Neural crest cell (in vitro differentiated cells): ENCODE measurements at regions not wholly inside any gene's neighbourhood (a gene's known extent, or its start where the extent isn't known, plus 50 kb on each side); places are given as distances from the start of the nearest gene placed in this dataset.

Experiments
- DNase-seq: peaks from one replicate; pipeline ENCODE4 v3.0.0; 2021; ENCODE audit warnings: low read depth, mixed read lengths, low spot score
- H3K27ac Mint-ChIP-seq: one replicate; pipeline ENCODE4 v1.8.0; 2021; ENCODE audit warnings: mild to moderate bottlenecking, mixed read lengths; ENCODE audit not compliant: unreplicated experiment
- H3K27me3 Mint-ChIP-seq: 2 replicates; pipeline ENCODE4 v1.8.0; 2021; ENCODE audit warnings: low read depth, mild to moderate bottlenecking, mixed read lengths
- H3K36me3 Mint-ChIP-seq: 2 replicates; pipeline ENCODE4 v1.8.0; 2021; ENCODE audit warnings: low read depth, mild to moderate bottlenecking, mixed read lengths
- H3K4me1 Mint-ChIP-seq: 2 replicates; pipeline ENCODE4 v1.8.0; 2021; ENCODE audit warnings: mixed read lengths
- H3K4me3 Mint-ChIP-seq: one replicate; pipeline ENCODE4 v1.8.0; 2021; ENCODE audit warnings: mild to moderate bottlenecking, mixed read lengths
- H3K9me3 Mint-ChIP-seq: 2 replicates; pipeline ENCODE4 v1.8.0; 2021; ENCODE audit warnings: mixed read lengths
- CTCF ChIP-seq: fragments of 200-600 bp; sonication (generic); conservative IDR thresholded peaks from 2 replicates; pipeline ENCODE4 v1.5.0; 2021; ENCODE audit warnings: antibody characterized with exemption, mild to moderate bottlenecking

- no peak for TF ChIP-seq CTCF
- Mint-ChIP-seq H3K4me1 (no peaks in the 10 kb centered on the region), H3K9me3 (peaks cover 5% of the 10 kb centered on the region), H3K4me3 (no peak overlapping the region), H3K27ac (no peak overlapping the region), H3K27me3 (no peaks in the 10 kb centered on the region), H3K36me3 (no peaks in the 10 kb centered on the region)
- DNase-seq, result no peak
These were observed 247.7 kb downstream of the VGLL3 start for GRCh38 chr3:86743233-86743632.

GRCh38 chr3:86740751-86741150, 250.2 kb downstream of the VGLL3 start:
- H3K27ac Mint-ChIP-seq, result no peak overlapping the region
- no peaks in the 10 kb centered on the region for H3K36me3 Mint-ChIP-seq
- H3K4me3 Mint-ChIP-seq, result no peak overlapping the region

GRCh38 chr3:86739244-86739643, 251.7 kb downstream of the VGLL3 start:
- no peak for DNase-seq
- H3K27me3 Mint-ChIP-seq, result no peaks in the 10 kb centered on the region
- no peak for TF ChIP-seq CTCF
- no peak overlapping the region for H3K27ac Mint-ChIP-seq
- H3K4me3 Mint-ChIP-seq, result no peak overlapping the region
- H3K9me3 Mint-ChIP-seq, result no peaks in the 10 kb centered on the region
- H3K4me1 Mint-ChIP-seq, result no peaks in the 10 kb centered on the region
- H3K36me3 Mint-ChIP-seq, result no peaks in the 10 kb centered on the region

More at GRCh38 chr3:86740751-86741150, 250.2 kb downstream of the VGLL3 start:
- TF ChIP-seq CTCF, result no peak
- no peak for DNase-seq
- Mint-ChIP-seq H3K27me3 (no peaks in the 10 kb centered on the region), H3K4me1 (no peaks in the 10 kb centered on the region), H3K9me3 (no peaks in the 10 kb centered on the region)

- Mint-ChIP-seq H3K27ac (no peak overlapping the region), H3K27me3 (no peaks in the 10 kb centered on the region), H3K36me3 (no peaks in the 10 kb centered on the region), H3K4me1 (no peaks in the 10 kb centered on the region), H3K4me3 (no peak overlapping the region), H3K9me3 (no peaks in the 10 kb centered on the region)
- no peak for DNase-seq
- TF ChIP-seq CTCF, result no peak
These were observed 252.3 kb downstream of the VGLL3 start for GRCh38 chr3:86738684-86739083.

GRCh38 chr3:86737517-86737916, 253.4 kb downstream of the VGLL3 start:
- Mint-ChIP-seq H3K27me3 (no peaks in the 10 kb centered on the region), H3K27ac (no peak overlapping the region), H3K9me3 (no peaks in the 10 kb centered on the region), H3K4me1 (no peaks in the 10 kb centered on the region), H3K4me3 (no peak overlapping the region), H3K36me3 (no peaks in the 10 kb centered on the region)
- TF ChIP-seq CTCF, result no peak
- no peak for DNase-seq

- Mint-ChIP-seq H3K4me3 (no peak overlapping the region), H3K36me3 (no peaks in the 10 kb centered on the region), H3K4me1 (no peaks in the 10 kb centered on the region), H3K9me3 (no peaks in the 10 kb centered on the region), H3K27ac (no peak overlapping the region), H3K27me3 (no peaks in the 10 kb centered on the region)
- DNase-seq, result no peak
- TF ChIP-seq CTCF, result no peak
These were observed 257.7 kb downstream of the VGLL3 start for GRCh38 chr3:86733257-86733656.
